Cardiac fibroblast (primary cell): ENCODE measurements at regions not wholly inside any gene's neighbourhood (a gene's known extent, or its start where the extent isn't known, plus 50 kb on each side); places are given as distances from the start of the nearest gene placed in this dataset.

ENCODE experiments used
- DNase-seq, 2 donors: peaks; one replicate each; pipeline versions ENCODE4 v3.0.0 to v3.0.0-alpha.2; 2010; ENCODE audit warnings: low read depth in 2 of 2
- H3K4me3 ChIP-seq, 2 donors: replicated peaks in 1 of 2; 1 replicate in 1 of 2; 2 replicates in 1 of 2; pipeline ENCODE4 v1.5.1; 2011; ENCODE audit warnings: low read depth in 2 of 2, low read length in 2 of 2, mild to moderate bottlenecking in 2 of 2, moderate library complexity in 1 of 2
- CTCF ChIP-seq: IDR thresholded peaks from one replicate; pipeline ENCODE4 v1.5.1; 2011; ENCODE audit warnings: low read depth, mild to moderate bottlenecking, low read length, inconsistent platforms

GRCh38 chr6:140475086-140475485 lies 1100.6 kb upstream of the CITED2 start:
- DNase-seq = peak in 1 of 2 donors; percentile 22
- H3K4me3 ChIP-seq = no peak overlapping the region
- TF ChIP-seq CTCF = no peak

GRCh38 chr6:140464720-140465119 lies 1090.3 kb upstream of the CITED2 start:
- DNase-seq = no peak
- no peak overlapping the region for H3K4me3 ChIP-seq
- no peak for TF ChIP-seq CTCF

- no peak for TF ChIP-seq CTCF
- H3K4me3 ChIP-seq = no peak overlapping the region
- no peak for DNase-seq
Observed at GRCh38 chr6:140463312-140463710, 1088.9 kb upstream of the CITED2 start.

GRCh38 chr6:140462453-140463311 lies 1088.2 kb upstream of the CITED2 start:
- peak; percentile 86 to 90 for DNase-seq
- TF ChIP-seq CTCF = no peak
- H3K4me3 ChIP-seq = peak overlapping the region in 1 of 2 donors; percentile 12

- DNase-seq = no peak
- no peak for TF ChIP-seq CTCF
- no peak overlapping the region for H3K4me3 ChIP-seq
Observed at GRCh38 chr6:140462076-140462452, 1087.6 kb upstream of the CITED2 start.

GRCh38 chr6:140460267-140460666 lies 1085.8 kb upstream of the CITED2 start:
- H3K4me3 ChIP-seq = no peak overlapping the region
- TF ChIP-seq CTCF = no peak
- DNase-seq = no peak
